ENCODE measurements at regions not wholly inside any gene's neighbourhood (a gene's known extent, or its start where the extent isn't known, plus 50 kb on each side); places are given as distances from the start of the nearest gene placed in this dataset.

DNA sequence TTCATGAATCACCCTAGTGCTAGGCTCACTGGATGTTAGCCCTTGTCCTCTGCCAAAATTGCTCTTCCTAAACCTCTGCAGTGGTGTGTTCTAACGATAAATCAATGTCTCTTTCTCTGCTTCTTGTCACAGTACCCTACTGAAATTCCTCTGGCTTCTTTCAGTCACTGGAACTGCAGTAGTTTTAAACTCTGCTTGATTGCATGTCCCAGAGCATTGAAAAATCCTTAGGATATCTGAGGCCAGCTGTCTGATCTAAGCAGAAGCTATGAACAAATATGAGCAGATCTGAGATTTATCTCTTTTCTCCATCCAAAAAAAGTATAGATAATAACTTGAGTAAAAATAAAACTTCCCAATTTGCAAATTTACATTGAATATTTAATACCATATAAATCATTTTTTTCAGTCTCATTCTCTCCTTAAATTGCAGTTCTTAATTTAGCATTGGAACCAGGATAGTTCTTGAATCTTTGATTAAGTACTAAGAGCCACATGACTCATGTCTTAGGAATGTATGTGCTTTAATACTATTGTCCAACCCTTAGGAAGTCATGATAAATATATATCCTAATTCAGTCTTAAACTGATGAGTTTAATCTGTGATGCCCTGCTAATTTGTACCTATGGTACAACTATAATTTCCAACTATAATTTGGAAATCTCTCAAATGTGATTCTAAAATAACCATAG, 169.7 kb downstream of the PDHA2 start:
- TF ChIP-seq, protein P1, sequence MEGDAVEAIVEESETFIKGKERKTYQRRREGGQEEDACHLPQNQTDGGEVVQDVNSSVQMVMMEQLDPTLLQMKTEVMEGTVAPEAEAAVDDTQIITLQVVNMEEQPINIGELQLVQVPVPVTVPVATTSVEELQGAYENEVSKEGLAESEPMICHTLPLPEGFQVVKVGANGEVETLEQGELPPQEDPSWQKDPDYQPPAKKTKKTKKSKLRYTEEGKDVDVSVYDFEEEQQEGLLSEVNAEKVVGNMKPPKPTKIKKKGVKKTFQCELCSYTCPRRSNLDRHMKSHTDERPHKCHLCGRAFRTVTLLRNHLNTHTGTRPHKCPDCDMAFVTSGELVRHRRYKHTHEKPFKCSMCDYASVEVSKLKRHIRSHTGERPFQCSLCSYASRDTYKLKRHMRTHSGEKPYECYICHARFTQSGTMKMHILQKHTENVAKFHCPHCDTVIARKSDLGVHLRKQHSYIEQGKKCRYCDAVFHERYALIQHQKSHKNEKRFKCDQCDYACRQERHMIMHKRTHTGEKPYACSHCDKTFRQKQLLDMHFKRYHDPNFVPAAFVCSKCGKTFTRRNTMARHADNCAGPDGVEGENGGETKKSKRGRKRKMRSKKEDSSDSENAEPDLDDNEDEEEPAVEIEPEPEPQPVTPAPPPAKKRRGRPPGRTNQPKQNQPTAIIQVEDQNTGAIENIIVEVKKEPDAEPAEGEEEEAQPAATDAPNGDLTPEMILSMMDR (IDR thresholded peaks at IDR 0.05; ENCODE audit: borderline replicate concordance, control extremely low read depth, extremely low read depth, insufficient read depth, missing control alignments) = no peak
- in situ Hi-C loops (cut with MboI; ENCODE audit: low sequenced_read_pairs, unreplicated experiment) = no loop called here
- DNase-seq (ENCODE audit: low spot score) = no peak

DNA sequence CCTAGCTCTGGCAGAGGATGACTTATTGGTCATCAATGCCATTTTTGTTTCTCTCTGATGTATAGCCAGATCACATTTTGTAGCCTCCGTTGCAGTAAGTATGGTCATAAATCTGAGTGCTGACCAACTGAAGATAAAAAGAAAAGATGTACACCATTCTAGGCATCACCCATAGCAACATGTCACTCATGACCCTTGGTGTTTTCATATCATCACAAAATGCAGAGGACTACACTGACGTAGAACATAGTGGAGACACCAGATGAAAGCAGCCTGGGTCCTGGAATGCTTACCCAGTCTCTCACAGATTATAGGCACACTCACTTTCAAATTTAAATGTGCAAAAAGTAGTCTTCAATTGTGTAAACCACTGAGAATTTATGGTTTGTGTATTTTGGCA, 172.8 kb downstream of the PDHA2 start:
- TF ChIP-seq, protein P1 (IDR thresholded peaks at IDR 0.05; ENCODE audit: borderline replicate concordance, control extremely low read depth, extremely low read depth, insufficient read depth, missing control alignments) = no peak
- no peak for DNase-seq (ENCODE audit: low spot score)
- in situ Hi-C loops (cut with MboI; ENCODE audit: low sequenced_read_pairs, unreplicated experiment) = no loop called here

DNA sequence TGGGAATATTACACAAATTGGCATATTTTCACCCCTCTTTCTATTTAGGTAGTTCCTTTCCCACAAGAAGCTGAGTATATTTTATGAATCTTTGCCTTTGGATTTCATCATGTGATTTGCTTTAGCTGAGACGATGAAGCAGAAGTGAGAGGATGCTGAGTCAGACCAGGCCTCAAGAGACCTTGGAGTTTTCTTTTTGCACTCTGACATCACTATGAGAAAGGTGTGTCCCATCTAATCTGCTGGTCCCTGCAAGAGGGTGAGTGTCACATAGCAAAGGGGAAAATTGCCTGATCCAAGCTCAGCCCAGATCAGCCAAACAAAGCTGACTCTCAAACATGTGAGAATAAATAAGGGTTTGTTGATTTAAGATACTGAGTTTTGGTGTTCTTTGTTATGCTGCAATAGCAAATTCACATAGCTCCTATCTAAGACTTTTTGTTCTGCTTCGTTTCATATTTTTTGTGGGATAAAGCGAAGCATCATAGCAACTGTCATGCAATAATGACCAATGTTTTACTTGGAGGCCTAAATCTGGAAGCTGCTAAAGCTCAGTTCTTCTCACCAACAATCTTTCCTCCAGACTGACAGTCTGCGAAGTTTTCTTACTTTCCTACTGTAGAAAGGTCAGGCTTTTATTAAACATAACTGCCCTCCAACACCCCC, 176.9 kb downstream of the PDHA2 start:
- in situ Hi-C loops (cut with MboI; ENCODE audit: low sequenced_read_pairs, unreplicated experiment) = no loop called here
- TF ChIP-seq, protein P1 (IDR thresholded peaks at IDR 0.05; ENCODE audit: borderline replicate concordance, control extremely low read depth, extremely low read depth, insufficient read depth, missing control alignments) = no peak

DNA sequence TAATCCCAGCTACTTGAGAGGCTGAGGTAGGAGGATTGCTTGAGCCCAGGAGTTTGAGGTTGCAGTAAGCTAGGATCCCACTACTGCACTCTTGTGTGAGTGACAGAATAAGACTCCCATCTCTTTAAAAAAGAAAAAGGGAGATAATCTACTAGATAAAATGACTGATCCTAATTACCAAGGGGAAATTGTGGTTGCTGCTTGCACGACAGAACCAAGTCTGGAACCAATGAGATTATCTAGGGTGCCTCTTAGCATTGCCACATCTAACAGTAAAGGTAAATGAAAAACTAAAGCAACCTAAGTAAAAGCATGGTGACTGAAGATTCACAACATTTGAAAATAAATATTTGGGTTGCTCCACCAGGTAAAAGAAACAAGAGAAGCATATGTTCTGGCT, 185.1 kb downstream of the PDHA2 start:
- DNase-seq (ENCODE audit: low spot score) = no peak
- in situ Hi-C loops (cut with MboI; ENCODE audit: low sequenced_read_pairs, unreplicated experiment) = no loop called here
- TF ChIP-seq, protein P1 (IDR thresholded peaks at IDR 0.05; ENCODE audit: borderline replicate concordance, control extremely low read depth, extremely low read depth, insufficient read depth, missing control alignments) = no peak

More for the DNA sequence above, 176.9 kb downstream of the PDHA2 start:
- peak; percentile 4 for DNase-seq (ENCODE audit: low spot score)

DNA sequence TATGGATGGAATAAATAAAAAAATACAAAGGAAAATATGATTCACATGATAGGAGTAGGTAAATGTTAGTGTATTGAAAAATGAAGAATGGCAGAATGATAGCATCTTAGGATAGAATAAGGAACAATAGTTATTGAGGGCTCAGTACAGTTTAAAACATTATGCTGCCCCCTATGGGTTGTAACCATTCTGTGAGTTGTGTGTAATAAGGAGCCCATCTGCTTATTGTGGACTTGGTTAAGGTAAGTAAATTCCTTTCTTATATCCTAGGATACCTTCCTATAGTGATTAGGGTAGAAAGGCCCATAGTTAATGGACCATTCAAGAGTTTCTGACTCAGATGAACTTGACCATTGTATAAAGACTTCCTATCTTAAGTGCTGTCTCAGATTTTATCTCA, 195.8 kb downstream of the PDHA2 start:
- TF ChIP-seq, protein P1 (IDR thresholded peaks at IDR 0.05; ENCODE audit: borderline replicate concordance, control extremely low read depth, extremely low read depth, insufficient read depth, missing control alignments) = peak; percentile 16
- in situ Hi-C loops (cut with MboI; ENCODE audit: low sequenced_read_pairs, unreplicated experiment) = no loop called here
- no peak for DNase-seq (ENCODE audit: low spot score)

DNA sequence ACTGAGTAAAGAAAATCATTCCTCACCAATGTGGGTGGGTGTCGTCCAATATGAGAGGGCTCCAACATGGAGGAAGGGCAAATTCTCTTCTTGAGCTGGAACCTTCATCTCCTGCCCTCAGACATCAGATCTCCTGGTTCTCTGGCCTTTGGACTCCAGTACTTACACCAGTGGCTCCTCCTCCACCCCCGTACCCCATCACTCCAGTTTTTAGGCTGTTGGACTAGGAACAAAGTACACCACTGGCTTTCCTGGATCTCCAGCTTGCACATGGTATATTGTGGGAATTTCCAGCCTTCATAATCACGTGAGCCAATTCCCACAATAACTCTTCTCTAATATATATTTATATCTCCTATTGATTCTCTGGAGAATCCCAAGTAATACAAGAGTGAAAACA, 196.9 kb downstream of the PDHA2 start:
- in situ Hi-C loops (cut with MboI; ENCODE audit: low sequenced_read_pairs, unreplicated experiment) = no loop called here
- TF ChIP-seq, protein P1 (IDR thresholded peaks at IDR 0.05; ENCODE audit: borderline replicate concordance, control extremely low read depth, extremely low read depth, insufficient read depth, missing control alignments) = no peak
- DNase-seq (ENCODE audit: low spot score) = no peak

Measured in GM13976 (cell line).